Omental fat pad (tissue), 3 donors: ENCODE measurements at regions not wholly inside any gene's neighbourhood (a gene's known extent, or its start where the extent isn't known, plus 50 kb on each side); places are given as distances from the start of the nearest gene placed in this dataset.

Experiments used
- ATAC-seq: fragments of 150-250 bp; one replicate; pipeline ENCODE4 v1.9.1; 2016; ENCODE audit warnings: mild to moderate bottlenecking, moderate library complexity; ENCODE audit not compliant: low FRiP score
- DNase-seq: peaks from one replicate; pipeline ENCODE4 v3.0.0-alpha.2; 2019; ENCODE audit warnings: low spot score
- CTCF ChIP-seq, 3 donors: fragments of 450-650 bp; IDR thresholded peaks; one replicate each; pipeline ENCODE4 v1.5.1; 2016 to 2017; ENCODE audit warnings: antibody characterized with exemption in 3 of 3, mild to moderate bottlenecking in 3 of 3, moderate library complexity in 2 of 3

GRCh38 chr10:111209692-111210091 is 132.9 kb downstream of the ADRA2A start:
- DNase-seq (no peak), ATAC-seq (no peak)
- no peak for TF ChIP-seq CTCF (IDR thresholded peaks at IDR 0.05)

- DNase-seq (no peak), ATAC-seq (no peak)
- no peak for TF ChIP-seq CTCF (IDR thresholded peaks at IDR 0.05)
These were observed 134.4 kb downstream of the ADRA2A start for GRCh38 chr10:111211241-111211640.

- TF ChIP-seq CTCF (IDR thresholded peaks at IDR 0.05), result no peak
- ATAC-seq, result no peak
These were observed 134.9 kb downstream of the ADRA2A start for GRCh38 chr10:111211706-111212105.

GRCh38 chr10:111221682-111222480 is 145.1 kb downstream of the ADRA2A start:
- DNase-seq (no peak), ATAC-seq (peak; percentile 69)
- TF ChIP-seq CTCF (IDR thresholded peaks at IDR 0.05), result no peak

More at GRCh38 chr10:111211706-111212105, 134.9 kb downstream of the ADRA2A start:
- DNase-seq, result no peak

- DNase-seq, result no peak
- no peak for TF ChIP-seq CTCF (IDR thresholded peaks at IDR 0.05)
- no peak for ATAC-seq
These were observed 146.1 kb downstream of the ADRA2A start for GRCh38 chr10:111222961-111223360.

- ATAC-seq (no peak), DNase-seq (no peak)
- no peak for TF ChIP-seq CTCF (IDR thresholded peaks at IDR 0.05)
These were observed 154.9 kb downstream of the ADRA2A start for GRCh38 chr10:111231779-111232178.

GRCh38 chr10:111233439-111233838 is 156.6 kb downstream of the ADRA2A start:
- DNase-seq, result no peak
- no peak for ATAC-seq
- TF ChIP-seq CTCF (IDR thresholded peaks at IDR 0.05), result no peak
